Neural crest cell (in vitro differentiated cells): ENCODE measurements at regions not wholly inside any gene's neighbourhood (a gene's known extent, or its start where the extent isn't known, plus 50 kb on each side); places are given as distances from the start of the nearest gene placed in this dataset.
"Not testable (repeated sequence)": the region's sequence is repeated elsewhere in the genome, so short reads cannot be mapped to it uniquely, and the experiment has no call there.

Experiments
- DNase-seq: peaks from one replicate; pipeline ENCODE4 v3.0.0; 2021; ENCODE audit warnings: low read depth, mixed read lengths, low spot score
- H3K27ac Mint-ChIP-seq: one replicate; pipeline ENCODE4 v1.8.0; 2021; ENCODE audit warnings: mild to moderate bottlenecking, mixed read lengths; ENCODE audit not compliant: unreplicated experiment
- H3K27me3 Mint-ChIP-seq: 2 replicates; pipeline ENCODE4 v1.8.0; 2021; ENCODE audit warnings: low read depth, mild to moderate bottlenecking, mixed read lengths
- H3K36me3 Mint-ChIP-seq: 2 replicates; pipeline ENCODE4 v1.8.0; 2021; ENCODE audit warnings: low read depth, mild to moderate bottlenecking, mixed read lengths
- H3K4me1 Mint-ChIP-seq: 2 replicates; pipeline ENCODE4 v1.8.0; 2021; ENCODE audit warnings: mixed read lengths
- H3K4me3 Mint-ChIP-seq: one replicate; pipeline ENCODE4 v1.8.0; 2021; ENCODE audit warnings: mild to moderate bottlenecking, mixed read lengths
- H3K9me3 Mint-ChIP-seq: 2 replicates; pipeline ENCODE4 v1.8.0; 2021; ENCODE audit warnings: mixed read lengths
- CTCF ChIP-seq: fragments of 200-600 bp; sonication (generic); conservative IDR thresholded peaks from 2 replicates; pipeline ENCODE4 v1.5.0; 2021; ENCODE audit warnings: antibody characterized with exemption, mild to moderate bottlenecking

GRCh38 chr10:9560976-9561375 is 1456.7 kb upstream of the CELF2 start:
- Mint-ChIP-seq H3K36me3 (no peaks in the 10 kb centered on the region), H3K27ac (no peak overlapping the region), H3K9me3 (no peaks in the 10 kb centered on the region), H3K27me3 (no peaks in the 10 kb centered on the region), H3K4me1 (no peaks in the 10 kb centered on the region), H3K4me3 (no peak overlapping the region)
- no peak for DNase-seq
- no peak for TF ChIP-seq CTCF

GRCh38 chr10:9561821-9562505 is 1455.7 kb upstream of the CELF2 start:
- TF ChIP-seq CTCF: no peak
- no peak overlapping the region for H3K27ac Mint-ChIP-seq
- H3K36me3 Mint-ChIP-seq: no peaks in the 10 kb centered on the region
- H3K4me3 Mint-ChIP-seq: no peak overlapping the region
- DNase-seq: no peak
- H3K27me3 Mint-ChIP-seq: no peaks in the 10 kb centered on the region
- no peaks in the 10 kb centered on the region for H3K4me1 Mint-ChIP-seq
- H3K9me3 Mint-ChIP-seq: no peaks in the 10 kb centered on the region

- no peak for TF ChIP-seq CTCF
- no peaks in the 10 kb centered on the region for H3K27me3 Mint-ChIP-seq
- no peak overlapping the region for H3K27ac Mint-ChIP-seq
- peaks cover 2% of the 10 kb centered on the region for H3K9me3 Mint-ChIP-seq
- no peak for DNase-seq
- no peak overlapping the region for H3K4me3 Mint-ChIP-seq
- no peaks in the 10 kb centered on the region for H3K36me3 Mint-ChIP-seq
- H3K4me1 Mint-ChIP-seq: no peaks in the 10 kb centered on the region
These were observed 1439.9 kb upstream of the CELF2 start for GRCh38 chr10:9577746-9578145.

- Mint-ChIP-seq H3K4me1 (no peaks in the 10 kb centered on the region), H3K27me3 (no peaks in the 10 kb centered on the region), H3K36me3 (no peaks in the 10 kb centered on the region), H3K4me3 (no peak overlapping the region), H3K27ac (no peak overlapping the region), H3K9me3 (no peaks in the 10 kb centered on the region)
- TF ChIP-seq CTCF: no peak
- DNase-seq: no peak
These were observed 1438.5 kb upstream of the CELF2 start for GRCh38 chr10:9579110-9579705.

GRCh38 chr10:9582803-9583202 is 1434.9 kb upstream of the CELF2 start:
- not testable (repeated sequence) for H3K27ac Mint-ChIP-seq, H3K9me3 Mint-ChIP-seq, DNase-seq, H3K4me3 Mint-ChIP-seq, H3K4me1 Mint-ChIP-seq, H3K36me3 Mint-ChIP-seq, H3K27me3 Mint-ChIP-seq

- Mint-ChIP-seq H3K9me3 (no peaks in the 10 kb centered on the region), H3K27me3 (no peaks in the 10 kb centered on the region), H3K4me1 (no peaks in the 10 kb centered on the region), H3K36me3 (no peaks in the 10 kb centered on the region), H3K4me3 (no peak overlapping the region), H3K27ac (no peak overlapping the region)
- no peak for TF ChIP-seq CTCF
- no peak for DNase-seq
These were observed 1421.2 kb upstream of the CELF2 start for GRCh38 chr10:9596368-9596920.
